SH-SY5Y (cell line): ENCODE measurements at regions not wholly inside any gene's neighbourhood (a gene's known extent, or its start where the extent isn't known, plus 50 kb on each side); places are given as distances from the start of the nearest gene placed in this dataset.
A peak's percentile ranks its signal among the peaks of the same experiment; 100 is the strongest.

ENCODE experiments used
- GATA2 ChIP-seq: IDR thresholded peaks from 2 replicates; pipeline ENCODE4 v1.6.1; 2011; ENCODE audit warnings: mild to moderate bottlenecking, low read depth, low read length
- GATA3 ChIP-seq: IDR thresholded peaks from 2 replicates; pipeline ENCODE4 v1.6.1; 2011; ENCODE audit warnings: low read depth, mild to moderate bottlenecking, low read length, moderate library complexity

DNA sequence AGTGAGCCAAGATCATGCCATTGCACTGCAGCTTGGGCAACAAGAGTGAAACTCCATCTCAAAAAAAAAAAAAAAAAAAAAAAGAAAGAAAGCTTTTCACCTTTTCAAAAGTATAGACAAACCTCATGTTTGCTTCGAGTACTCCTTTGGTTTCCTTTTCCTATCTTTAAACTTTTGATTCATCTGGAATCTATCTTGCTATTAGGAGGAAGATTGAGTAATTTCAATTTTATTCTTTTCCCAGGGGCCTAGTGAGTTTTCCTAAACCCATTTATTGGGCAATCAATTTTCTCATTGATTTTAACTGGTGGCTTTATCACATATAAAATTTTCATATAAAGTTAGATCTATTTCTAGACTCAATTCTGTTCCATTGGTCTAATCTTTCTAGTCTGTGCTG lies 190.5 kb upstream of the VEPH1 start:
- TF ChIP-seq GATA3 = no peak
- TF ChIP-seq GATA2 = no peak

- TF ChIP-seq GATA3 (no peak), GATA2 (no peak)
Observed at GRCh38 chr3:157692468-157692867, 189.3 kb upstream of the VEPH1 start.

DNA sequence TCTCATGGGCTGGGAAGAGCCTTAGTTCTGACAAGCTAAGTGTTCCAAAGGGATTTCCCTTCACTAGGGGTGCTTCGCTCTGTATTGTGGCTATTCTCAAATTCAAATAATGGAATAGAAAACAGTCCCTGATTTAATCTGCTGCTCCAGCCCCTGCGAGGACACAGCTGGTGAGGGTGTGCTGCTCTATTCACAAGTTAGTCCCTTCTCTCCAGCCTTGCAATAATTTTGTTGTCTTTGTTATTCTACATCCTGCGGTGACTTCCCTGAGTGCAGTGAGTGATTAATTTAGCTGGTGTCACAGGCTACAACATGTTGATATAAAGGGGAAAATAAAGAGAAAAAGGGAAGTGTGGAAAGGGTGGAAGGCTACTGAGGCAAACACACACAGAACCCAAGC lies 180.5 kb upstream of the VEPH1 start:
- TF ChIP-seq GATA3 (no peak), GATA2 (0 out of 2 replicates have a peak, but pooled peaks have one; percentile 11)

DNA sequence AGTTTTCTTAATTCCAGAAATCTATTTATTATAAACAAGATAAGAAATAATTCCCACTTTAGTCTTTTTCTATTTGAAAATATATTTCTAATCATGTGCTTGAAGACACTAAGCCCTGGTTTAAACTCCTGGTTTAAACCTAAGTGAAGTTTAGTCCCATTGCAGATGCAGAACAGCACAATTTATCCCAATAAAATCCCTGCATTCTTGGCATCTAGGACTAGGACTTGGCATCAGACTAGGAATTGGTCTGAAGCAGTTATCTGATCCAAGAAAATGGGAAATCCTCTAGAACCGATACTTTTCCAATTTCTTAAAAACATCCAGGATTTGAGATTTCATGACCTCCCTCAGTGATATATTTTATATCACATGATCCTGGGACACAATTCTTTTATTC lies 168.8 kb upstream of the VEPH1 start:
- TF ChIP-seq GATA3 (no peak), GATA2 (no peak)

- TF ChIP-seq GATA2 = no peak
- TF ChIP-seq GATA3 = no peak
Observed at GRCh38 chr3:157671656-157672055, 168.4 kb upstream of the VEPH1 start.

DNA sequence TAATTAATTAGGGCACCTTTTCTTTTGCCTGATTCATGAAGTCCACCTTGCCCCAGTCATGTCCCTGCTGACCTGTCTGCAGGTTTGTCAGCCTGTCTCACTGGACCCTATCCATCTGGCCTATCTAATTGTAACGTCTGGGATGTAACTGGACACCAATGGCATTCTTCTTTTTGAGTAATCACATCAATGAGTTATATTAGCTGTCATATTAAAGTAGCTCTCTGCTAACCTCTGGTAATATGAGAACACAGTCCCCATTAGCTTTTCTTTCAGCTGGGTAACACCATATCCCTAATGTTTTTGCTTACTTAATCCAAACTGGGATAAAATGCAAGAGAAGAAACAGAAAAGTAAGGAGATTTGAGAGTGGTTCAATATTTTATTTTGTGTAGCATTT lies 166.2 kb upstream of the VEPH1 start:
- TF ChIP-seq GATA2 (no peak), GATA3 (no peak)

DNA sequence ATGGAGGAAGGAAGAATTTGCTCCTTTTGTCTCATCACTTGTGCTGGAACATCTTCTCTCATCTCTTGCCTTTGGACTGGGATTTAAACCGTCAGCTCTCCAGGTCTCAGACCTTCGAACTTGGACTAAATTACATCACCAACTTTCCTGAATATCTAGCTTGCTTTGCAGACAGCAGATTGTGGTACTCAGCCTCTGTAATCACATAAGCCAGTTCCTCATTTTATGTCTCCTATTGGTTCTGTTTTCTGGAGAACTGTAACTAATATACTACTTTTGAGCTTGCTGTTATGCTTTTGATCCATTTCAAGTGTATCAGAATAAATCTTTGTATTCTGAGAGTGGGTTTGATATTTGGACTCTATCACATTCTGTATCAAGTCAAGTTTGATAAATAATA lies 164.3 kb upstream of the VEPH1 start:
- TF ChIP-seq GATA2 (no peak), GATA3 (no peak)

DNA sequence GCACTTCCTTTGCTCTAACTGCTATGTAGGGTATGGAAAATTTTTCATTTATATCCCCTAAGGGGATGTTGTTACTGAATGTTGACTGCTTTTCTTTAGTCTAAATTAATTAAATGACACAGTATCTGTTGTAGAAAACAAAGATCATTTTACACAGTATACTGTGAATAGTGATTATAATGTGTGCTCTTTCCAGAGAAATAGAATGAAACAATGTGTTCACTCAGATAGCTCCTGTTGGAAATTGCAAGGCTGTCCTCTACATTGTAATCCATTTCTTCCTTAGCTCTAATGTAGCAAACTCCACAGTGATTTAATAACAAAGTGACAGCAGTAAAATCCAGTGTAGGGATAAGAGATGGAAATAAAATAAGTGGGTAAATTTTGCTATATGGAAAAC lies 159.0 kb upstream of the VEPH1 start:
- TF ChIP-seq GATA2 (no peak), GATA3 (no peak)

DNA sequence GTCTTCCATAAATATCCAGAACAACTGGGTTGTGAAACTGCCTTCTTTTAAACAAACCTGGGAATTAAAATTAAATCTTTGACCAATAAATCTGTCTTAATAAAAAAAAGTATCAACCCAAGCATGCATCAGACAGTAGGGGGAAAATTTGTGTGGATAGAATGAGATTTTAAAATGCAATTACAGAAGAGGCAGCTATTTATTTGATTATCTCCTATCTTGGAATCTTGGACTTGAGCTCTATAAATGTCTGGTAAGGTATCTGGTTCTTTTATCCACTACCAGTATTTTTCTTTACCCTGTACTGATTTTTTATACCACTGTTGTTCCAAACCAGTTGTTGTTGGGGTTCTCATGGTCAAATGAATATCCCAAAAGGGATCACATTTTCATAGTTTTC lies 157.6 kb upstream of the VEPH1 start:
- TF ChIP-seq GATA3 (no peak), GATA2 (no peak)

DNA sequence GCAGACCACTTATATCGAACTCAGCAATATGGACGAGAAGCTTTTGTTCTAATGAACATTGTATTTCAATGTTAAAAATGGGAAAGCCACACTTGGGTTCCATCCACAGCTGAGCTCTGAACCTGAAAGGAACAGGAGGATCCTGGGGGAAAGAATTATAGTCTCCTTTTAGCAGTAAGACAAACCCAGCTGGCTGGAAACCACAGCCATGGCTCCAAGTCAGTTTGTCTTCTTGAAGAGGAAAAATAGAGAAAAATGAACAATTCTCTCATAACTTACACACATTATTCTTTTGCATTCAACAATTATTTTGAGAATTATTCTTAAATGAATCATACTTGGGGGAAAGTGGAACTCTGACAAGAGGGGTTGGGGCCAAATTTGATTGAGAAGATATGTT lies 149.2 kb upstream of the VEPH1 start:
- TF ChIP-seq GATA3 (no peak), GATA2 (no peak)

DNA sequence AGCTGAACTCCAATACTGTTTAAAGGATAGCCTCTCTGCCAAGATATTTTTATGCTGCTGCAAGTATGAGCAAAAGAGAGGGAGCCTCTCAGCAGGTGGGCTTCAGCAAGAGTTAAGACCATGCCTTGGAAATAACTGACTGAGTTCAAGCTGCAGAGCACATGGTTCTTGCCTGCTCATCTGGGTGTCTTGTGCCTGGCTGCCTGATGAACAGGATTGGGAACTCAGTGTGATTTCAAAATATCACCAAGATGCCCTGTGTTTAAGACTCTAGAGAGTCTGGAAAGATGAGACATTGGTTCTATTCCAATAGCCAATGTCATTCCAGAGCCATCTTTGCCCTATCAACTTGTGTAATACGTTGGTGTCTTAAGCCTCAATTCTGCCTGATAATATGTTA lies 147.5 kb upstream of the VEPH1 start:
- TF ChIP-seq GATA2 = no peak
- no peak for TF ChIP-seq GATA3

- TF ChIP-seq GATA3 (no peak), GATA2 (no peak)
Observed at GRCh38 chr3:157650172-157650571, 147.0 kb upstream of the VEPH1 start.

- TF ChIP-seq GATA3 (no peak), GATA2 (no peak)
Observed at GRCh38 chr3:157649511-157649910, 146.3 kb upstream of the VEPH1 start.

DNA sequence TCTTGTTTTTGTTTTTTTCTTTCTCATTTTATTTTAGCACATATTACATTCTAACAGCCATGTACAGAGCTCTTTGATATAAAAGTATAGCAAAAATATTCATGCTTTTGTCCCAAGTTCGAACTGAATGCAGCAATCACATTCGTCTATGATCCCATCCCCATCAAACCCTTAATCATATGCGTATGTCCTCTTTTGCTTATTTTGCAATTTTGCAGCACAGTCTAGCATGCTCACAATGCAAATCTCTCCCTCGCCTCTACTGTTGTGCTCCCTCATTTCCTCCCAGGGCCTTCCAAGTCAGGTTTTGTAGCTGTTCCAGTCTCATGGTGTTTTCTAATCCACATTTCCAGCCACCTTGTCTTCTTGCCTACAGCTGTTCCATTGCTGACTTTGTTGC lies 144.6 kb upstream of the VEPH1 start:
- TF ChIP-seq GATA3 (no peak), GATA2 (no peak)

DNA sequence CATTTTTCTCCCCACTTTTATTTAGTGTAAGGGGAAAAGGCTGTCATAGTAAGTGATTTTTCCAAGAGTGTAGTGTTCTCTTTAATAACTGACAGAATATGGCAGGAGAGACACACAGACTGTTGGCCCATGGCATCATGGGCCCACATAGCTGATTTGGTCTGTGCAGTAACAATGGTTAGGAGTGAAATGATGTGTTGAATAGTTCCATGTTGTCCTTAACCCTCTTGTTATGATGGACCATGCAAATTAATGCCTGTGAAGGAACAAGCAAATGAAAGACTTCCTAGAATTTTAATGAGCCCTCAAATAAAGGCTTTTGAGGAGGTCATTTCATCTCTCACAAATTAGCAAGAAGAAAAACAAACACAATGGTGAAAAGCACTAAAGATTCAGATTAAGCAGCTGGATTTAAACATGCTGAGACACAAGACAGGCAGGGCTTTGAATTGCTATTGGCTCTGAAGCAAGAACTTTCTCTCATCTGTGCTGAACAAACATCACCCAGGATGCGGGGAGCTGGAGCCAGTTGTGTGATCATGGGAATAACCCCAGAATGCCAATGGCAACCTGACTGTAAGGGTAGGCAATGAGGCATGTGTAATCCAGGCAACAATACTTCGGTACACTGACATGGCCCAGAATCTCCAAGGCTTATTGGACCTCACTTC lies 136.7 kb upstream of the VEPH1 start:
- TF ChIP-seq GATA2 (no peak), GATA3 (no peak)

- TF ChIP-seq GATA2 (no peak), GATA3 (no peak)
Observed at GRCh38 chr3:157637866-157638265, 134.7 kb upstream of the VEPH1 start.
